CD4-positive, alpha-beta T cell treated with Interleukin-15 for 1 hour (primary cell): ENCODE measurements at regions not wholly inside any gene's neighbourhood (a gene's known extent, or its start where the extent isn't known, plus 50 kb on each side); places are given as distances from the start of the nearest gene placed in this dataset.
"Not testable (repeated sequence)": the region's sequence is repeated elsewhere in the genome, so short reads cannot be mapped to it uniquely, and the experiment has no call there.

ENCODE experiments used
- DNase-seq: peaks from one replicate; pipeline ENCODE4 v3.0.0-alpha.2; 2020

- DNase-seq, result no peak
These were observed 554.5 kb upstream of the NR5A2 start for GRCh38 chr1:199472978-199473377.

- no peak for DNase-seq
These were observed 552.8 kb upstream of the NR5A2 start for GRCh38 chr1:199474738-199475137.

GRCh38 chr1:199482426-199482825 lies 545.1 kb upstream of the NR5A2 start:
- DNase-seq, result no peak

- no peak for DNase-seq
These were observed 537.9 kb upstream of the NR5A2 start for GRCh38 chr1:199489594-199489993.

- DNase-seq, result no peak
These were observed 536.6 kb upstream of the NR5A2 start for GRCh38 chr1:199490769-199491527.

- DNase-seq, result no peak
These were observed 532.1 kb upstream of the NR5A2 start for GRCh38 chr1:199495432-199495831.

- DNase-seq, result not testable (repeated sequence)
These were observed 528.7 kb upstream of the NR5A2 start for GRCh38 chr1:199498802-199499201.

- DNase-seq, result no peak
These were observed 519.4 kb upstream of the NR5A2 start for GRCh38 chr1:199508072-199508471.

- no peak for DNase-seq
These were observed 518.9 kb upstream of the NR5A2 start for GRCh38 chr1:199508653-199509052.

GRCh38 chr1:199509456-199509855 lies 518.1 kb upstream of the NR5A2 start:
- no peak for DNase-seq

- no peak for DNase-seq
These were observed 517.2 kb upstream of the NR5A2 start for GRCh38 chr1:199510314-199510713.

- DNase-seq, result no peak
These were observed 515.3 kb upstream of the NR5A2 start for GRCh38 chr1:199512037-199512710.

- no peak for DNase-seq
These were observed 512.2 kb upstream of the NR5A2 start for GRCh38 chr1:199515261-199515660.

GRCh38 chr1:199522338-199522737 lies 505.2 kb upstream of the NR5A2 start:
- DNase-seq, result no peak

GRCh38 chr1:199522936-199523335 lies 504.6 kb upstream of the NR5A2 start:
- DNase-seq, result no peak

GRCh38 chr1:199529324-199529723 lies 498.2 kb upstream of the NR5A2 start:
- DNase-seq, result no peak

GRCh38 chr1:199533361-199533760 lies 494.1 kb upstream of the NR5A2 start:
- DNase-seq, result not testable (repeated sequence)

- DNase-seq, result no peak
These were observed 481.7 kb upstream of the NR5A2 start for GRCh38 chr1:199545780-199546179.

GRCh38 chr1:199546323-199546722 lies 481.2 kb upstream of the NR5A2 start:
- no peak for DNase-seq

- DNase-seq, result no peak
These were observed 478.1 kb upstream of the NR5A2 start for GRCh38 chr1:199549421-199549820.

- no peak for DNase-seq
These were observed 477.1 kb upstream of the NR5A2 start for GRCh38 chr1:199550199-199551065.

GRCh38 chr1:199551967-199552565 lies 475.4 kb upstream of the NR5A2 start:
- DNase-seq, result no peak

GRCh38 chr1:199553104-199553503 lies 474.4 kb upstream of the NR5A2 start:
- no peak for DNase-seq
